H9 (cell line): ENCODE measurements at regions not wholly inside any gene's neighbourhood (a gene's known extent, or its start where the extent isn't known, plus 50 kb on each side); places are given as distances from the start of the nearest gene placed in this dataset.

Experiments
- DNase-seq: peaks from one replicate; pipeline ENCODE4 v3.0.0-alpha.2; 2017
- H2AFZ ChIP-seq: one replicate; pipeline ENCODE4 v1.6.1; 2013; ENCODE audit warnings: mild to moderate bottlenecking, low read length, control low read depth, moderate library complexity
- H2AK5ac ChIP-seq: 2 replicates; pipeline ENCODE4 v1.6.1; 2013; ENCODE audit warnings: low read length, control low read depth, mixed read lengths; ENCODE audit not compliant: insufficient read length
- H2BK120ac ChIP-seq: one replicate; pipeline ENCODE4 v1.6.1; 2013; ENCODE audit warnings: low read depth, mild to moderate bottlenecking, low read length, control low read depth, inconsistent platforms; ENCODE audit not compliant: poor library complexity, severe bottlenecking
- H2BK12ac ChIP-seq: 2 replicates; pipeline ENCODE4 v1.6.1; 2013; ENCODE audit warnings: low read length, control low read depth, mixed read lengths, low read depth; ENCODE audit not compliant: insufficient read length
- H2BK15ac ChIP-seq: 2 replicates; pipeline ENCODE4 v1.6.1; 2013; ENCODE audit warnings: low read depth, low read length, control low read depth
- H2BK20ac ChIP-seq: one replicate; pipeline ENCODE4 v1.6.1; 2013; ENCODE audit warnings: low read depth, mild to moderate bottlenecking, low read length, control low read depth, inconsistent platforms; ENCODE audit not compliant: poor library complexity, severe bottlenecking
- H2BK5ac ChIP-seq: 2 replicates; pipeline ENCODE4 v1.6.1; 2013; ENCODE audit warnings: low read length, control low read depth, mixed read lengths; ENCODE audit not compliant: insufficient read length
- H3K14ac ChIP-seq: 2 replicates; pipeline ENCODE4 v1.6.1; 2013; ENCODE audit warnings: low read length, control low read depth; ENCODE audit not compliant: insufficient read depth
- H3K18ac ChIP-seq: 2 replicates; pipeline ENCODE4 v1.6.1; 2013; ENCODE audit warnings: low read depth, mild to moderate bottlenecking, mixed read lengths, low read length, control low read depth; ENCODE audit not compliant: insufficient read length
- H3K23ac ChIP-seq: 2 replicates; pipeline ENCODE4 v1.6.1; 2013; ENCODE audit warnings: low read length, control low read depth, mixed read lengths, low read depth; ENCODE audit not compliant: insufficient read length
- H3K23me2 ChIP-seq: 2 replicates; pipeline ENCODE4 v1.6.1; 2013; ENCODE audit warnings: low read depth, mild to moderate bottlenecking, mixed read lengths, low read length, control low read depth; ENCODE audit not compliant: insufficient read length, poor library complexity, severe bottlenecking
- H3K27ac ChIP-seq: 2 replicates; pipeline ENCODE4 v1.5.1; 2013; ENCODE audit warnings: low read length, control low read depth, mixed read lengths, low read depth; ENCODE audit not compliant: insufficient read length
- H3K27me3 ChIP-seq: 2 replicates; pipeline ENCODE4 v1.6.1; 2013; ENCODE audit warnings: low read length, control low read depth, inconsistent platforms; ENCODE audit not compliant: insufficient read depth
- H3K4ac ChIP-seq: 2 replicates; pipeline ENCODE4 v1.6.1; 2013; ENCODE audit warnings: low read depth, mild to moderate bottlenecking, control low read depth, inconsistent platforms, low read length, moderate library complexity
- H3K4me1 ChIP-seq: 2 replicates; pipeline ENCODE4 v1.6.1; 2013; ENCODE audit warnings: low read length, control low read depth, inconsistent platforms; ENCODE audit not compliant: insufficient read depth
- H3K4me2 ChIP-seq: 2 replicates; pipeline ENCODE4 v1.6.1; 2013; ENCODE audit warnings: low read length, control low read depth, mixed read lengths; ENCODE audit not compliant: insufficient read length, insufficient read depth
- H3K56ac ChIP-seq: 2 replicates; pipeline ENCODE4 v1.6.1; 2013; ENCODE audit warnings: low read depth, mild to moderate bottlenecking, mixed read lengths, low read length, control low read depth; ENCODE audit not compliant: insufficient read length
- H3K79me1 ChIP-seq: 2 replicates; pipeline ENCODE4 v1.6.1; 2013; ENCODE audit warnings: low read depth, mild to moderate bottlenecking, moderate library complexity, low read length, control low read depth, inconsistent platforms; ENCODE audit not compliant: insufficient read depth, poor library complexity, severe bottlenecking
- H3K79me2 ChIP-seq: 2 replicates; pipeline ENCODE4 v1.6.1; 2013; ENCODE audit warnings: low read length, control low read depth, inconsistent platforms; ENCODE audit not compliant: insufficient read depth
- H3K9ac ChIP-seq: 2 replicates; pipeline ENCODE4 v1.6.1; 2013; ENCODE audit warnings: low read length, control low read depth, mixed read lengths; ENCODE audit not compliant: insufficient read length; ENCODE audit errors: extremely low read depth
- H3K9me3 ChIP-seq: one replicate; pipeline ENCODE4 v1.6.1; 2013; ENCODE audit warnings: low read depth, low read length, inconsistent platforms; ENCODE audit not compliant: control insufficient read depth
- H3T11ph ChIP-seq: one replicate; pipeline ENCODE4 v1.6.1; 2013; ENCODE audit warnings: mild to moderate bottlenecking, low read length, control low read depth, inconsistent platforms
- H4K20me1 ChIP-seq: one replicate; pipeline ENCODE4 v1.6.1; 2013; ENCODE audit not compliant: control insufficient read depth, insufficient read length, insufficient read depth
- H4K5ac ChIP-seq: 2 replicates; pipeline ENCODE4 v1.6.1; 2013; ENCODE audit warnings: low read depth, mild to moderate bottlenecking, mixed read lengths, low read length, control low read depth; ENCODE audit not compliant: insufficient read length
- H4K8ac ChIP-seq: replicated peaks from 2 replicates; pipeline ENCODE4 v1.6.1; 2013; ENCODE audit warnings: low read length, control low read depth, mixed read lengths, low read depth; ENCODE audit not compliant: insufficient read length
- H4K91ac ChIP-seq: 2 replicates; pipeline ENCODE4 v1.6.1; 2013; ENCODE audit warnings: low read depth, mild to moderate bottlenecking, moderate library complexity, mixed read lengths, low read length, control low read depth; ENCODE audit not compliant: insufficient read length
- H3K27ac Mint-ChIP-seq, 3 experiments: 2 replicates in 2 of 3; 3 replicates in 1 of 3; pipeline ENCODE4 v1.8.0; 2020 to 2021; ENCODE audit warnings: mixed read lengths in 3 of 3, mild to moderate bottlenecking in 1 of 3, moderate library complexity in 1 of 3
- H3K27me3 Mint-ChIP-seq: 2 replicates; pipeline ENCODE4 v1.8.0; 2021; ENCODE audit warnings: low read depth, mild to moderate bottlenecking, moderate library complexity, mixed read lengths
- H3K36me3 Mint-ChIP-seq, 3 experiments: 2 replicates in 2 of 3; 3 replicates in 1 of 3; pipeline ENCODE4 v1.8.0; 2020 to 2021; ENCODE audit warnings: low read depth in 3 of 3, mixed read lengths in 3 of 3; ENCODE audit not compliant: insufficient read depth in 1 of 3
- H3K4me1 Mint-ChIP-seq, 2 experiments: 2 replicates each; pipeline ENCODE4 v1.8.0; 2020; ENCODE audit warnings: mixed read lengths in 2 of 2
- H3K4me3 Mint-ChIP-seq, 2 experiments: 2 replicates in 1 of 2; 3 replicates in 1 of 2; pipeline ENCODE4 v1.8.0; 2020 to 2021; ENCODE audit warnings: mild to moderate bottlenecking in 2 of 2, mixed read lengths in 2 of 2, moderate library complexity in 1 of 2
- H3K9me3 Mint-ChIP-seq, 2 experiments: 2 replicates in 1 of 2; 3 replicates in 1 of 2; pipeline ENCODE4 v1.8.0; 2020; ENCODE audit warnings: mild to moderate bottlenecking in 2 of 2, mixed read lengths in 2 of 2, moderate library complexity in 1 of 2
- WGBS: extraction: QIAGEN DNeasy Blood & Tissue Kit; methylation state at CpG from one replicate; pipeline ENCODE4 v1.1.7; 2013; ENCODE audit warnings: missing lambda C conversion rate, low lambda C conversion rate, mixed read lengths; ENCODE audit not compliant: insufficient read length; ENCODE audit errors: extremely low coverage; 5-methylcytosine and 5-hydroxymethylcytosine counted together
- TF ChIP-seq, protein P1 (sequence below): fragments of 200-600 bp; sonication (generic); conservative IDR thresholded peaks from 3 replicates; pipeline ENCODE4 v1.8.0; 2021; ENCODE audit warnings: antibody characterized with exemption, mild to moderate bottlenecking

DNA sequence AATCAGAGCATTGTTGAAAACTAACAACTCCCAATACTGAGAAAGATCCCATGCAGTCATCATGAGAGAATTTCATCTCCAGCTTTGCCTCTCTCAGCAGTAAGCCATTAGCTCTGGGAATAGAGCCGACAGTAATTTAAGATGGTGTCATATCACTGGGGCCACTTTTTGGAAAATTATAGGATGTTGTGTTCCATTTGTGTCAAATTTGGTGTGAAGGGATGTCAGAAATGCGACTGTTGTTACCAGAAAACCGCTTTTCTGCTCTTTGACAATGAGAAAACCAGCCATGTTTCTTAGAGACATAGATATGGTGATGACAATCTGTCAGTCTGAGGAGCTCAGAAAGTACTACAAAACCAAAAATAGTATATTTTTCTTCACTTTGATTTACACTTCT lies 106.3 kb upstream of the KHDRBS2 start:
- Histone ChIP-seq H2BK12ac (no peak overlapping the region), H4K20me1 (no peaks in the 10 kb centered on the region), H3K9ac (no peak overlapping the region), H3K23me2 (no peaks in the 10 kb centered on the region), H4K91ac (no peak overlapping the region), H3K27me3 (no peaks in the 10 kb centered on the region), H2AK5ac (no peak overlapping the region), H3K56ac (no peak overlapping the region), H2AFZ (no peak overlapping the region), H3K79me1 (no peaks in the 10 kb centered on the region), H2BK20ac (no peak overlapping the region), H3T11ph (no peak overlapping the region), H3K79me2 (no peaks in the 10 kb centered on the region), H3K9me3 (no peaks in the 10 kb centered on the region), H3K27ac (no peak overlapping the region), H4K5ac (no peak overlapping the region), H3K4ac (no peak overlapping the region), H3K4me1 (no peaks in the 10 kb centered on the region), H3K23ac (no peak overlapping the region), H3K14ac (no peak overlapping the region), H2BK15ac (no peak overlapping the region), H2BK120ac (no peak overlapping the region), H2BK5ac (no peak overlapping the region), H4K8ac (no peak overlapping the region), H3K18ac (no peak overlapping the region), H3K4me2 (no peak overlapping the region)
- H3K4me3 Mint-ChIP-seq = no peak overlapping the region
- H3K36me3 Mint-ChIP-seq = 0 out of 7 replicates have a peak, but pooled peaks cover 0 to 4% (median 0%) of the 10 kb centered on the region in 3 experiments
- no peak overlapping the region; a peak in 1 of 7 replicates for H3K27ac Mint-ChIP-seq
- no peaks in the 10 kb centered on the region for H3K27me3 Mint-ChIP-seq
- TF ChIP-seq, protein P1, sequence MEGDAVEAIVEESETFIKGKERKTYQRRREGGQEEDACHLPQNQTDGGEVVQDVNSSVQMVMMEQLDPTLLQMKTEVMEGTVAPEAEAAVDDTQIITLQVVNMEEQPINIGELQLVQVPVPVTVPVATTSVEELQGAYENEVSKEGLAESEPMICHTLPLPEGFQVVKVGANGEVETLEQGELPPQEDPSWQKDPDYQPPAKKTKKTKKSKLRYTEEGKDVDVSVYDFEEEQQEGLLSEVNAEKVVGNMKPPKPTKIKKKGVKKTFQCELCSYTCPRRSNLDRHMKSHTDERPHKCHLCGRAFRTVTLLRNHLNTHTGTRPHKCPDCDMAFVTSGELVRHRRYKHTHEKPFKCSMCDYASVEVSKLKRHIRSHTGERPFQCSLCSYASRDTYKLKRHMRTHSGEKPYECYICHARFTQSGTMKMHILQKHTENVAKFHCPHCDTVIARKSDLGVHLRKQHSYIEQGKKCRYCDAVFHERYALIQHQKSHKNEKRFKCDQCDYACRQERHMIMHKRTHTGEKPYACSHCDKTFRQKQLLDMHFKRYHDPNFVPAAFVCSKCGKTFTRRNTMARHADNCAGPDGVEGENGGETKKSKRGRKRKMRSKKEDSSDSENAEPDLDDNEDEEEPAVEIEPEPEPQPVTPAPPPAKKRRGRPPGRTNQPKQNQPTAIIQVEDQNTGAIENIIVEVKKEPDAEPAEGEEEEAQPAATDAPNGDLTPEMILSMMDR = no peak
- peaks cover 14 to 15% of the 10 kb centered on the region in 2 experiments for H3K4me1 Mint-ChIP-seq
- WGBS = no CpG with 5 or more reads among the region's 3 CpGs
- peaks cover 5 to 6% of the 10 kb centered on the region in 2 experiments; a peak in 2 of 5 replicates for H3K9me3 Mint-ChIP-seq
- DNase-seq = no peak
